NCI-H1930 (cell line): ENCODE measurements at regions not wholly inside any gene's neighbourhood (a gene's known extent, or its start where the extent isn't known, plus 50 kb on each side); places are given as distances from the start of the nearest gene placed in this dataset.
"Not testable (repeated sequence)": the region's sequence is repeated elsewhere in the genome, so short reads cannot be mapped to it uniquely, and the experiment has no call there.

Source experiments
- DNase-seq, 2 experiments: peaks; one replicate each; lab custom pipeline; 2025; lab: John Stamatoyannopoulos, UW

GRCh38 chr7:114806590-114807162, 115.2 kb upstream of the MDFIC start:
- no peak for DNase-seq

DNA sequence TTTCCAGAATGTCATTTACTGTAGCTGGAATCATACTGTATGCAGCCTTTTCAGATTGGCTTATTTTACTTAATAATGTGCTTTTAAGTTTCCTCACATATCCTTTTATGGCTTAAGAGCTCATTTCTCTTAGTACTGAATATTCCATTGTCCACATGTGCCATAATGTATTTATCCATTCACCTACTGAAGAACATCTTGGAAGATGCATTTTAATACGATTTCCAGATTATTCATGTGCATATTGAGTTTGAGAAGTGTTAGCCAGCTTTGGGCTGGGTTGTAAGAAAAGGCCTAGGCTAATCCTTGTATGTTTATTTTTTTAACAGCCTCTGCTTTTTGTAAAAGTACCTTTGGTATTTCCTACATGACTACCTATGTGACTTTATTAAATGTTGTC, 109.3 kb upstream of the MDFIC start:
- DNase-seq = no peak

- DNase-seq = no peak
Measured at GRCh38 chr7:114813624-114814023, 108.3 kb upstream of the MDFIC start.

- DNase-seq = not testable (repeated sequence)
Measured at GRCh38 chr7:114817036-114817435, 104.9 kb upstream of the MDFIC start.

- no peak for DNase-seq
Measured at GRCh38 chr7:114818501-114818900, 103.4 kb upstream of the MDFIC start.

DNA sequence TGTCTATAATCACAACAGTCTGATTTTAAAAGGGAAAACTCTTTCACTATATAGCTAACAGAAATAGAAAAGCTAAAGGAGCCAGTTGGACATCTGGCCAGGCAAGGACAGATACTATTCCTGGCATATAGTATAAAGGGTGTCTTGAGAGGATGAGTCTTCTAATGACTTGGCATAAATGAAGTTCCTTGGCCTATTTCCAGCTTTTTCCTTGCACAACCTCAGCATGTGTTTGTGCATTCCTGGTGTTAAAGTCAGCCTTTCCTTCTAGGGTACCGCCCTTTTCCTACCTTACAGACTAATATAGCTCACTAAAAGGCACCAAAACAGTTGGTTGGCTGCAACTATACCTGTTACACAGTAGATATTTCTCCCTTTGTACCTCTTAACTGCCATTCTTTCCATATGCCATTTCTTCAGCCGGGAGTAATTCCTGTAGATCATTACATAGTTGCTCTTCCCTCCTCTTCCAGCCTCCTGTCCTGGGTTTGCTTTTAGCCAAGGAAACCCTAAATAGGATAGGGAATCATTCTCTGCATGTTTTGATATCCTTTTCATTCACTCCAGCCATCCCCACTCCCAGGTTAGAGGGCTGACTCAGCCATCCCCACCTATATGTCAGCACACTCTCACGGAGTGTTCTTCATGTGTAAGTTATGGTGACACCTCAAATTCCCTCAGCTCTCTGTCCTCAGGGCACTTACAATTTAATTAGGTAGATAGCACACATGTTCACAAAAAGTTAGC, 102.1 kb upstream of the MDFIC start:
- DNase-seq = no peak

GRCh38 chr7:114821030-114821900, 100.6 kb upstream of the MDFIC start:
- DNase-seq = no peak

DNA sequence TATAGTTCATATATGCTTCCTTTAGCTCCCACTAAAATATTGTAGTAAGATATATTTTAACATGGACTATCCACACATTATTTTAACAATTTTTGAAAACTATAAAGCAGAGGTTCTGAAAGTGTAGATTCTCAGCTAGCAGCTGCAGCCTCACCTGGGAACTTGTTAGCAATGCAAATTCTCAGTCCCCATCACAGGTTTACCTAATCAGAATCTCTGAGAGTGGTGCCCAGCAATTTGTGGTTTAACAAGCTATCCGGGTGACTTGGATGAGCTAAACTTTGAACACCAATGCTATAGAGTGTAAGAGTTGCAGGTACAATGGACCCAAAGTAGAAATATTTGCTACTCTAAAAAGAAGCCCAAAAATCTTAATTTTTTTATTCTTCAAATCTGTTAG, 99.8 kb upstream of the MDFIC start:
- no peak for DNase-seq

DNA sequence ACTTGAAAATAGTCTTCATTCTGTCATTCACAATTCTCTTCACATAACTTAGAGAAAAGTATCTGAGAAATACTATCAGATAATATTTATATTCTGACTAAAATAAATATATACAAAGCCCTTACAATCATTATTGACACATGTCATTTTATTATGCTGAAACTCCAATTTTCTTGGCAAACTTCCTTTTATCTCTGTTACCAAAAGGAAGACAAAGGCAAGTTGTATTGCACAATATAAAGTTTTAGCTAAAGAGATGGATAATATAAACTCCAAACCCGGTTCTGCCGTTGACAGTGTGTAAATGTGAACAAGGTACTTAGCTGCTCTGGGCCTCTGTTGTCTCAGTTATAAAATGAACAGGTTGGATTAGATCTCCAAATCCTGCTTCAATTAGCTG, 99.0 kb upstream of the MDFIC start:
- no peak for DNase-seq

GRCh38 chr7:114823290-114823689, 98.6 kb upstream of the MDFIC start:
- no peak for DNase-seq

DNA sequence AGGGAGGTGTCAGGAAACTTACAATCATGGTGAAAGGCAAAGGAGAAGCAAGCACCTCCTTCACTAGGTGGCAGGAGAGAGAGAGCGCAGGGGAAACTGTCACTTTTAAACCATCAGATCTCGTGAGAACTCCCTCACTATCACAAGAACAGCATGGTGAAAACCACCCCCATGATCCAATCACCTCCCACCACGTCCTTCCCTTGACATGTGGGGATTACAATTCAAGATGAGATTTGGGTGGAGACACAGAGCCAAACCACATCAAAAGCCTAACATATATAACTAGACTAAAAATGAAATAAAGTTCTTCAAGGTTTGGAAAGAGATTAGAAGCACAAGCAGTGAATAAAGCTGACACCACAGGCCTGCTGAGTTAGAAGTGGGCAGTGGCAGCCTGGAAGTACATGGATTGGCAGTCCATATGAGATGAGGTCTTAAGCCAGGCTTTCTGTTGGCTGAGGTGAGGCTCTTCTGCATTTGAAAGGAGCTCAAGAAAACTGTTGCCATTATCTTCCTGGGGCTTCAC, 96.4 kb upstream of the MDFIC start:
- no peak for DNase-seq

- no peak for DNase-seq
Measured at GRCh38 chr7:114830952-114831351, 90.9 kb upstream of the MDFIC start.

DNA sequence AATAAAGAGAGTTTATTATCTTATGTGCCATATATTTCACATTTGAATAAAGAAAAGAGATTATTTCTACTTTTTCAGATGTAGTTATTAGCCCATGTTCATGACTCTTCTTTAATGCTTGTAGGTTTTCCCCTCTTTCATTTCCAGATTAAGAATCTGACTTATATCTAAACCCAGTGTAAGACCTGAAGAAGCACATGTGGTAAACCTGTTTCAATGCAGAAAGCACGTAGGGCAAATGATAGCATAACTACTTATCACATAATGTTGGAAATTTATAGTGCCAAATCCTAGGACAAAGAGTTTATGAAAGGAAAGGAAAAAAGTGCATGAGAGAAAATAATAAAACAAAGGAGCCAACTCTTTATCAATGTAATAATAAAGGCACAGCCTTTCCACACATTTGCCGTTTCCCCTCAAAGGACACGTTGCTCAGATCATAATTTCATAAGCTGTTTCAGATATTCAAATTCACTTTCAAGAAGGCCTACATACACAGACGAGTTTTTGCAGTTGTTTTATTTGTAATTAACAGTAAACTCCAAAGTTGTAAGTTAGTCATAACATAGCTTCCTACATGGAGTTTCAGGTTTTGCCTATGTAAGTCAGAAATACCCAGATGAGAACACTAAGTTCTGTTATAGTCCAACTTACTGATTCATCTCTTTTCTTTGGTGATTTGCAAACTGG, 88.8 kb upstream of the MDFIC start:
- DNase-seq = no peak

GRCh38 chr7:114835303-114835702, 86.6 kb upstream of the MDFIC start:
- DNase-seq = no peak

DNA sequence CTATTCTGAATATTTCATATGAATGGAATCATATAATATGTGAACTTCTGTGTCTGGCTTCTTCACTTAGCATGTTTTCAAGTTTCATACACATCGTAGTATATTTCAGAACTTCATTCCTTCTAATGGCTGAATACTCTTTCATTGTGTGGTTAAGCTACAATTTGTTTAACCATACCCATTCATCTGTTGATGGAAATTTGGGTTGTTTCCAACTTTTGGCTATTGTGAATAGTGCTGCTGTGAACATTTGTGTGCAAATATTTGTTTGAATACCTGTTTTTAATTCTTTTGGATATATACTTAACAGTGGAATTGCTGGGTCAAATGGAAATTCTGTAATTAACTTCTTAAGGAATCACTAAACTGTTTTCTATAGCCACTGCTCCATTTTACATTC, 86.0 kb upstream of the MDFIC start:
- DNase-seq = no peak

DNA sequence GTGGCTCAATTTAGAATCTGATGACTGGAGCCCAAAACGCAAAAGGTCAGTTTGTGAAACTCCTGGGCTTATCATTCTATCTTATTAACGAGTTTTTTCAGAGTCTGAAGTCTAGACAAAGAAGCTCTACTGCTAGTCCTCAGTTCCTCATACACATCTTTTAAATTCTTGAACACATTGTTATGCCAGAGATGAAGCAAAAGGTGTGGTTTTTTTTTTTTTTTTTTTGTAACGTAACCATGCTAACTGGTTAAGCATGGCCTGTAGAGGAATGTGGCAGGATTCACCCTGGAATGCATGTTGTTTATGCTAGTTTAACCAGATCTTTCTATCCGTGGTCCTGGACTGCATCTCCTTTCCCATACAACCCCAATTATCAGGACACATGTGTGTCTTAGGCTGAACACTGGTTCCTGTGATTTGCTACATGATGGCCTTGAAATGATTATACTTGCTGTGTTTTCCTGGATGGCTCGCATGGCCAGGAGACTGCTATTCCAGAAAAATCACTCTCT, 79.3 kb upstream of the MDFIC start:
- no peak for DNase-seq

- DNase-seq = no peak
Measured at GRCh38 chr7:114843102-114843501, 78.8 kb upstream of the MDFIC start.

DNA sequence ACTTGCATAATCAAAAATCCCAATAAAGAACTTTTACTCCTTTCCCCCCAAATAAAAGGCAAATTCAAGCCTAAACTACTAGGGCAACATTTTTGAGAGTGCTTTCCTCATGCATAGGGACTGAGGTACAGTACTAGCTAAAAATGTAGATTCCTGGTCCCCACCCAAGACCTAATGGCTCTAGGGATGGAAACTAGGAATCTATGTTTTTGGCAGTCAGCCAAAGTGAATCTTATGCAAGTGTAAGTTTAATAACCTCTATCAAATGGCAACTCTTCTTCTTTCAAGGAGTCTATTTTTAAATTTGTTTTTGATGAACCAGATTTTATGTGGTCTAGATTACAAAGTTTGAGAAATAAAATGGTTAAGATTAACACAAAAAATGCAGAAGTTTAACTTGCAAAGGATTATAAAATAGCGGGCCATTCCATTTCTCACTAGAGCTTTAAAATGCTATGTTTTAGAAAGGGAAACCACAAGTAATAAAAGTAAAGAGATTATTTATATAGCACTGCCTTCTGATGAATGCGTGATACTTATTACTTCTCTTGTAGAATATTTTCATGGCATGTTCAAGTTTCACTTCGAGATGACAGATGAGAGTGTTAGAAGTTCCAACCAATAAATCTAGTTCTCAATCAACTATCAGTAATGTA, 70.4 kb upstream of the MDFIC start:
- DNase-seq = no peak

DNA sequence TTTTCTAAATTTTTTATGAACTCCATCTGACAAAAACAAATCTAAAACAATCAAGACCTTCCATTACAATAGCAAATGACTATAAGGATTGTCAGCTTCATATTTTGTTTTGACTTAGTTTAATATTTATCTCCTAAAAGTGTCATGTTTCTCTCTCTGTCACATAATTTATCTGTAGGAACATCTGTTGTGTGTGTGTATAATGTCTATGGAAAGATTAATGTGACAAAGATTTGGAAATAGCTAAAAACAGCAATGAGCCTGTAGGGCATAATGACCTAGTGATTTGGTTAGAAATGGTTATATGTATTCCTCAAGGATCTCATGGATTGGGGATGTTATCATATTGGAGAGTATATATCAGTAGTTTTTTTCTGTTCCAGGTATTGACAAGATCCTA, 69.6 kb upstream of the MDFIC start:
- DNase-seq = no peak

DNA sequence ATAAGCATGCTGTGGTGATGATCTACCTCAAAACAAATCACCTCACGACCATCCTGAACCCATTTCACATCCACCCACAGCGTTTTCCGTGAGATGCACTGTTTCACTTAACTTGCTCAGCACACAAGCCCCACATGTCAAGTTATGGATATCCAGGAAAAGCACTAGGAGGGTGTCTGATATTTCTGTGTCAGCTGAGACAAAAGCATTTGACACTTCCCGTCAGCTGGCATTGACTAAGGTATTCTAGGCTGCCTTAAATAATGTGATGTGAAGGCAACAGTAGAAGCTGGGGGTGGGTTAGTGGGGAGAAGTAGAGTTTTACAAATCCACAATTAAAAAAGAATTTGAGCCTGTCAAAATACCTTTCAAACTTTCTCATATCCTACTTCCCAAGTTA, 68.7 kb upstream of the MDFIC start:
- DNase-seq = no peak

DNA sequence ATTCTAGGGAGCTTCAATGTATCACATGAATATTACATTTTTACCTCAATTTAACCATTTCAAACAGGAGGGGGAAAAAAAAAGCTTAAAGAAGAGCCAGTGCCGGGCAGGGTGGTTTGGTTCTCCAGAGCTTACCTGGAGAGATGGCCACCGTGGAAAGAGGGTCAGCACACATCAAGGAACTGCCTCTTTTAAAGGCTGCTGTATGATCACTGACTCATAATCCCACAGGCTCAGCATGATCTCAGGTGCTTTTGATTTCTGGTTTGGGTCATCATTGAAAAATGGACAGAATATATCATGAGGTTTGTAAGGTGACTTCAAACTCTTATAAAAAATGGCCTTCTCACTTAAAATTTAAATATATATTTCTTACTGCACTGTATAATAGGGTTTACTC, 67.5 kb upstream of the MDFIC start:
- no peak for DNase-seq
